Ishikawa (cell line): ENCODE measurements at regions not wholly inside any gene's neighbourhood (a gene's known extent, or its start where the extent isn't known, plus 50 kb on each side); places are given as distances from the start of the nearest gene placed in this dataset.

Experiments
- CEBPB ChIP-seq: IDR thresholded peaks from 2 replicates; pipeline ENCODE4 v1.6.1; 2012
- CREB1 ChIP-seq: IDR thresholded peaks from 2 replicates; pipeline ENCODE4 v1.6.1; 2012; ENCODE audit warnings: low read depth
- EP300 ChIP-seq: IDR thresholded peaks from 2 replicates; pipeline ENCODE4 v1.6.1; 2012; ENCODE audit warnings: borderline replicate concordance
- FOXM1 ChIP-seq: IDR thresholded peaks from 2 replicates; pipeline ENCODE4 v1.6.1; 2012; ENCODE audit warnings: low read depth, borderline replicate concordance
- MAX ChIP-seq: IDR thresholded peaks from 2 replicates; pipeline ENCODE4 v1.6.1; 2012
- REST ChIP-seq: IDR thresholded peaks from 2 replicates; pipeline ENCODE4 v1.6.1; 2012; ENCODE audit warnings: low read depth, mild to moderate bottlenecking
- TCF12 ChIP-seq: IDR thresholded peaks from 2 replicates; pipeline ENCODE4 v1.6.1; 2012; ENCODE audit warnings: low read depth
- TEAD4 ChIP-seq: IDR thresholded peaks from 2 replicates; pipeline ENCODE4 v1.6.1; 2012
- USF1 ChIP-seq: IDR thresholded peaks from 2 replicates; pipeline ENCODE4 v1.6.1; 2012
- YY1 ChIP-seq: IDR thresholded peaks from 2 replicates; pipeline ENCODE4 v1.6.1; 2012; ENCODE audit warnings: low read depth

DNA sequence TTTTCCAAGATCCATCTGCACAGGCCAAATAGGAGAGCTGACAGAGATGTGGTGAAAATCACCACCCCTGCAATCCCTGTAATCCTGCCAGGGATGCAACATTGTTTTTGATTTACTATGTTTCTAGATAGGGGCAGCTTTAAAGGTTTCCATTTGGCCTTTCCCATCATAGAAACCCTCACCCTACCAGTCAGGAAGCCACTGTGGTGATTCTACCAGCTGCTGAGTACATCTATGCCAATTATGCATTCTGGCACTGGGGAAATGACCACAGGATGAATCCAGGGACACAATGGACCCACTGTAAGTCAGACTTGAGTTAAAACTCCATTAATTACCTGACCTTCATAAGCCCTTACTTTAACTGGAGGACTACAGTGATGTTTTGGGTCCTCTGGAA is 130.4 kb downstream of the TNFRSF21 start:
- TF ChIP-seq MAX = no peak
- no peak for TF ChIP-seq CEBPB
- TF ChIP-seq YY1 = no peak
- no peak for TF ChIP-seq FOXM1
- TF ChIP-seq REST = no peak
- no peak for TF ChIP-seq EP300
- TF ChIP-seq CREB1 = no peak
- TF ChIP-seq TCF12 = no peak
- TF ChIP-seq TEAD4 = no peak
- no peak for TF ChIP-seq USF1
